HG03095 (cell line): ENCODE measurements at regions not wholly inside any gene's neighbourhood (a gene's known extent, or its start where the extent isn't known, plus 50 kb on each side); places are given as distances from the start of the nearest gene placed in this dataset.
"Not testable (repeated sequence)": the region's sequence is repeated elsewhere in the genome, so short reads cannot be mapped to it uniquely, and the experiment has no call there.

Experiments used
- ATAC-seq: cut with Tn5 transposase; IDR thresholded peaks from one replicate; pipeline ENCODE4 v1.9.1; 2021; ENCODE audit warnings: moderate library complexity; ENCODE audit not compliant: unreplicated experiment

- no peak for ATAC-seq
These were observed 509.2 kb upstream of the GRM7 start for GRCh38 chr3:6351752-6352151.

GRCh38 chr3:6354653-6355052, 506.3 kb upstream of the GRM7 start:
- no peak for ATAC-seq

- ATAC-seq: no peak
These were observed 498.5 kb upstream of the GRM7 start for GRCh38 chr3:6362406-6362805.

- no peak for ATAC-seq
These were observed 493.7 kb upstream of the GRM7 start for GRCh38 chr3:6367171-6367570.

- no peak for ATAC-seq
These were observed 468.8 kb upstream of the GRM7 start for GRCh38 chr3:6392123-6392522.

GRCh38 chr3:6394944-6395343, 466.0 kb upstream of the GRM7 start:
- ATAC-seq: no peak

GRCh38 chr3:6396631-6397030, 464.3 kb upstream of the GRM7 start:
- no peak for ATAC-seq

- not testable (repeated sequence) for ATAC-seq
These were observed 458.2 kb upstream of the GRM7 start for GRCh38 chr3:6402666-6403065.

- not testable (repeated sequence) for ATAC-seq
These were observed 454.0 kb upstream of the GRM7 start for GRCh38 chr3:6406923-6407322.

- ATAC-seq: no peak
These were observed 444.8 kb upstream of the GRM7 start for GRCh38 chr3:6416049-6416661.

- no peak for ATAC-seq
These were observed 443.7 kb upstream of the GRM7 start for GRCh38 chr3:6417174-6417573.

GRCh38 chr3:6418485-6418884, 442.4 kb upstream of the GRM7 start:
- ATAC-seq: no peak

- no peak for ATAC-seq
These were observed 439.1 kb upstream of the GRM7 start for GRCh38 chr3:6421666-6422445.

GRCh38 chr3:6425289-6425820, 435.6 kb upstream of the GRM7 start:
- ATAC-seq: no peak

GRCh38 chr3:6428276-6428675, 432.6 kb upstream of the GRM7 start:
- ATAC-seq: not testable (repeated sequence)

- no peak for ATAC-seq
These were observed 425.0 kb upstream of the GRM7 start for GRCh38 chr3:6435951-6436350.

GRCh38 chr3:6437631-6438030, 423.3 kb upstream of the GRM7 start:
- no peak for ATAC-seq

GRCh38 chr3:6438031-6438430, 422.9 kb upstream of the GRM7 start:
- no peak for ATAC-seq

- ATAC-seq: no peak
These were observed 421.7 kb upstream of the GRM7 start for GRCh38 chr3:6439226-6439625.

- no peak for ATAC-seq
These were observed 421.1 kb upstream of the GRM7 start for GRCh38 chr3:6439824-6440223.

GRCh38 chr3:6444888-6445658, 415.8 kb upstream of the GRM7 start:
- ATAC-seq: no peak
